ENCODE measurements at regions not wholly inside any gene's neighbourhood (a gene's known extent, or its start where the extent isn't known, plus 50 kb on each side); places are given as distances from the start of the nearest gene placed in this dataset.

DNA sequence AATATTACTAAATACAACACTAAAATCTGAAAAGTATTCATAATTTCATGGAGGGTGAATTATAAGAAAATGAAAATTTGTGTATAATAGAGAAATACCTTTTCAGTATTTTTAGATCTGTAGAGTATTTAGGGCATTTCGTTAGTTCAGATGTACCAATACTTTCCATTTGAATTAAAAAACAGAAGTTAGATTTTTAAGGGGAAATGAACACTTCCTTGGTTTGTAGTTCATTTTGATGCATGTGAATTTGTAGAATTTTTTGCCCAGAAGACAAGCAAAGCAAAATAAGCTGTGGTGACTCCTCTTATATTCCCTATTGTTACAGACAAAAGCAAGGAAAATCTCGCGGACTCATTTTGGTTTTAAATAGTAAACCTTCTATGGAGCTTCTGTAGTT, 209.0 kb upstream of the RPS23 start:
- no peak for TF ChIP-seq EZH2phosphoT487 (IDR thresholded peaks at IDR 0.05)
- TF ChIP-seq EZH2 (IDR thresholded peaks at IDR 0.05), result no peak
- TF ChIP-seq, protein P1, sequence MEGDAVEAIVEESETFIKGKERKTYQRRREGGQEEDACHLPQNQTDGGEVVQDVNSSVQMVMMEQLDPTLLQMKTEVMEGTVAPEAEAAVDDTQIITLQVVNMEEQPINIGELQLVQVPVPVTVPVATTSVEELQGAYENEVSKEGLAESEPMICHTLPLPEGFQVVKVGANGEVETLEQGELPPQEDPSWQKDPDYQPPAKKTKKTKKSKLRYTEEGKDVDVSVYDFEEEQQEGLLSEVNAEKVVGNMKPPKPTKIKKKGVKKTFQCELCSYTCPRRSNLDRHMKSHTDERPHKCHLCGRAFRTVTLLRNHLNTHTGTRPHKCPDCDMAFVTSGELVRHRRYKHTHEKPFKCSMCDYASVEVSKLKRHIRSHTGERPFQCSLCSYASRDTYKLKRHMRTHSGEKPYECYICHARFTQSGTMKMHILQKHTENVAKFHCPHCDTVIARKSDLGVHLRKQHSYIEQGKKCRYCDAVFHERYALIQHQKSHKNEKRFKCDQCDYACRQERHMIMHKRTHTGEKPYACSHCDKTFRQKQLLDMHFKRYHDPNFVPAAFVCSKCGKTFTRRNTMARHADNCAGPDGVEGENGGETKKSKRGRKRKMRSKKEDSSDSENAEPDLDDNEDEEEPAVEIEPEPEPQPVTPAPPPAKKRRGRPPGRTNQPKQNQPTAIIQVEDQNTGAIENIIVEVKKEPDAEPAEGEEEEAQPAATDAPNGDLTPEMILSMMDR (IDR thresholded peaks at IDR 0.05), result no peak
